Loucy (cell line): ENCODE measurements at regions not wholly inside any gene's neighbourhood (a gene's known extent, or its start where the extent isn't known, plus 50 kb on each side); places are given as distances from the start of the nearest gene placed in this dataset.
"Not testable (repeated sequence)": the region's sequence is repeated elsewhere in the genome, so short reads cannot be mapped to it uniquely, and the experiment has no call there.

ENCODE experiments used
- H2AFZ ChIP-seq: fragments of 200-600 bp; sonication (generic); 2 replicates; pipeline ENCODE4 v1.6.0; 2016; ENCODE audit warnings: antibody characterized with exemption, mild to moderate bottlenecking, low read length, moderate library complexity
- H3F3A ChIP-seq: fragments of 200-600 bp; 2 replicates; pipeline ENCODE4 v1.6.0; 2016; ENCODE audit warnings: antibody characterized with exemption, low read depth, mild to moderate bottlenecking
- H3K27me3 ChIP-seq: fragments of 200-600 bp; sonication (generic); 2 replicates; pipeline ENCODE4 v1.6.1; 2014; ENCODE audit warnings: low read length, mild to moderate bottlenecking; ENCODE audit not compliant: insufficient read depth, poor library complexity, severe bottlenecking
- H3K36me3 ChIP-seq: fragments of 200-600 bp; sonication (generic); 2 replicates; pipeline ENCODE4 v1.6.1; 2016; ENCODE audit warnings: low read length; ENCODE audit not compliant: insufficient read depth
- H3K4me1 ChIP-seq: fragments of 200-600 bp; sonication (generic); 2 replicates; pipeline ENCODE4 v1.5.1; 2014; ENCODE audit warnings: low read length, mild to moderate bottlenecking; ENCODE audit not compliant: insufficient read depth, poor library complexity, severe bottlenecking
- H3K4me2 ChIP-seq: fragments of 200-600 bp; sonication (generic); 2 replicates; pipeline ENCODE4 v1.6.0; 2014; ENCODE audit warnings: antibody characterized with exemption, low read length, low read depth, mild to moderate bottlenecking; ENCODE audit not compliant: poor library complexity, severe bottlenecking
- H3K4me3 ChIP-seq: fragments of 200-600 bp; sonication (generic); 2 replicates; pipeline ENCODE4 v1.5.1; 2014; ENCODE audit warnings: low read length, mild to moderate bottlenecking, mixed read lengths; ENCODE audit not compliant: poor library complexity, severe bottlenecking
- H3K79me2 ChIP-seq: fragments of 200-600 bp; sonication (generic); 2 replicates; pipeline ENCODE4 v1.6.1; 2014; ENCODE audit warnings: low read length; ENCODE audit not compliant: insufficient read depth
- H3K9ac ChIP-seq: fragments of 200-600 bp; sonication (generic); 2 replicates; pipeline ENCODE4 v1.6.0; 2014; ENCODE audit warnings: mild to moderate bottlenecking, low read depth, low read length, moderate library complexity; ENCODE audit not compliant: poor library complexity, severe bottlenecking
- H3K9me2 ChIP-seq: fragments of 200-600 bp; sonication (generic); replicated peaks from 2 replicates; pipeline ENCODE4 v1.6.1; 2016; ENCODE audit warnings: low read depth, low read length, mixed read lengths
- H3K9me3 ChIP-seq: fragments of 200-600 bp; sonication (generic); 2 replicates; pipeline ENCODE4 v1.6.1; 2014; ENCODE audit warnings: mild to moderate bottlenecking, antibody characterized with exemption, low read length, low read depth; ENCODE audit not compliant: insufficient read depth
- H4K20me1 ChIP-seq: fragments of 200-600 bp; sonication (generic); 2 replicates; pipeline ENCODE4 v1.6.0; 2014; ENCODE audit warnings: antibody characterized with exemption, low read length, mild to moderate bottlenecking; ENCODE audit not compliant: insufficient read depth, poor library complexity, severe bottlenecking

- H3K4me2 ChIP-seq = not testable (repeated sequence)
Measured at GRCh38 chr9:39674437-39675210, 319.2 kb downstream of the SPATA31A1 start.

GRCh38 chr9:39675211-39675553, 319.7 kb downstream of the SPATA31A1 start:
- not testable (repeated sequence) for H3K4me2 ChIP-seq, H3K36me3 ChIP-seq, H3K9me3 ChIP-seq, H3K79me2 ChIP-seq, H3F3A ChIP-seq, H4K20me1 ChIP-seq, H3K27me3 ChIP-seq, H3K9me2 ChIP-seq, H2AFZ ChIP-seq, H3K9ac ChIP-seq, H3K4me3 ChIP-seq, H3K4me1 ChIP-seq

More at GRCh38 chr9:39674437-39675210, 319.2 kb downstream of the SPATA31A1 start:
- not testable (repeated sequence) for H3K27me3 ChIP-seq, H4K20me1 ChIP-seq, H3K79me2 ChIP-seq, H3K9ac ChIP-seq, H3K9me3 ChIP-seq, H3K4me3 ChIP-seq, H3K36me3 ChIP-seq, H3F3A ChIP-seq, H3K4me1 ChIP-seq, H3K9me2 ChIP-seq, H2AFZ ChIP-seq

- H3K36me3 ChIP-seq, H3F3A ChIP-seq, H2AFZ ChIP-seq, H3K9me3 ChIP-seq, H3K4me1 ChIP-seq, H3K4me2 ChIP-seq, H3K79me2 ChIP-seq, H3K27me3 ChIP-seq, H4K20me1 ChIP-seq, H3K9ac ChIP-seq, H3K4me3 ChIP-seq, H3K9me2 ChIP-seq: not testable (repeated sequence)
Measured at GRCh38 chr9:39678534-39679263, 323.2 kb downstream of the SPATA31A1 start.

GRCh38 chr9:39680694-39681401, 325.4 kb downstream of the SPATA31A1 start:
- H3K4me2 ChIP-seq, H3K9me3 ChIP-seq, H3K27me3 ChIP-seq, H3K9ac ChIP-seq, H3F3A ChIP-seq, H2AFZ ChIP-seq, H3K79me2 ChIP-seq, H3K4me1 ChIP-seq, H3K9me2 ChIP-seq, H4K20me1 ChIP-seq, H3K36me3 ChIP-seq, H3K4me3 ChIP-seq: not testable (repeated sequence)

- not testable (repeated sequence) for H3K4me2 ChIP-seq, H3K79me2 ChIP-seq, H4K20me1 ChIP-seq, H3F3A ChIP-seq, H3K36me3 ChIP-seq, H3K4me3 ChIP-seq, H3K9ac ChIP-seq, H3K9me3 ChIP-seq, H3K27me3 ChIP-seq, H3K4me1 ChIP-seq, H2AFZ ChIP-seq, H3K9me2 ChIP-seq
Measured at GRCh38 chr9:39728862-39729261, 373.4 kb downstream of the SPATA31A1 start.

- H3K36me3 ChIP-seq, H3K4me2 ChIP-seq, H3K9ac ChIP-seq, H2AFZ ChIP-seq, H3F3A ChIP-seq, H3K9me3 ChIP-seq, H4K20me1 ChIP-seq, H3K27me3 ChIP-seq, H3K4me1 ChIP-seq, H3K9me2 ChIP-seq, H3K79me2 ChIP-seq, H3K4me3 ChIP-seq: not testable (repeated sequence)
Measured at GRCh38 chr9:39744898-39745297, 389.4 kb downstream of the SPATA31A1 start.

GRCh38 chr9:39775570-39775969, 420.1 kb downstream of the SPATA31A1 start:
- not testable (repeated sequence) for H3K36me3 ChIP-seq, H2AFZ ChIP-seq, H3K27me3 ChIP-seq, H3K4me2 ChIP-seq, H3K4me3 ChIP-seq, H3K9me3 ChIP-seq, H3K79me2 ChIP-seq, H4K20me1 ChIP-seq, H3F3A ChIP-seq, H3K9me2 ChIP-seq, H3K9ac ChIP-seq, H3K4me1 ChIP-seq
